Panc1 (cell line): ENCODE measurements at regions not wholly inside any gene's neighbourhood (a gene's known extent, or its start where the extent isn't known, plus 50 kb on each side); places are given as distances from the start of the nearest gene placed in this dataset.

Source experiments
- CTCF ChIP-seq: fragments of 450-650 bp; IDR thresholded peaks from 2 replicates; pipeline ENCODE4 v1.5.1; 2017; ENCODE audit warnings: mild to moderate bottlenecking
- POLR2AphosphoS5 ChIP-seq: IDR thresholded peaks from 2 replicates; pipeline ENCODE4 v1.6.1; 2012; ENCODE audit warnings: mild to moderate bottlenecking, low read depth, low read length, moderate library complexity
- TF ChIP-seq, protein P1 (sequence below), 2 experiments: IDR thresholded peaks; 2 replicates each; pipeline ENCODE4 v1.6.1; 2011 to 2012; ENCODE audit warnings: low read depth in 2 of 2, control low read depth in 1 of 2, low read length in 1 of 2, mild to moderate bottlenecking in 1 of 2, moderate library complexity in 1 of 2; ENCODE audit not compliant: insufficient read depth in 1 of 2

DNA sequence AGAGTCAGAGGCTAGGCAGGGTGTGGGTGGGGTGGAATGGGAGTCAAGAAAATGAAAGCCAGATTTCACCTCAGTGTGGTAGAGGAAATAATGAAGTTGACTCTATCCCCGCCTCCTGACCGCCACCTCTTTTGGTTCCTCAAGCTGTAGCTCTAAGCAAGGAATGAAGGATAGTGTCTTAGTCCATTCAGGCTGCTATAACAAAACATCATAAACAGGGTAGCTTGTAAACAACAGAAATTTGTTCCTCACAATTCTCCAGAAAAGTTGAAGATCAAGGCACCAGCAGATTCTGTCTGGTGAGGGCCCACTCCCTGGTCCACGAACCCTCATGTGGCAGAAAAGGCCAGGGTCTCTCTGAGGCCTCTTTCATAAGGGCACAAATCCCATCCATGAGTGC is 109.1 kb upstream of the AMN1 start:
- TF ChIP-seq CTCF (no peak), POLR2AphosphoS5 (no peak)
- TF ChIP-seq, protein P1, sequence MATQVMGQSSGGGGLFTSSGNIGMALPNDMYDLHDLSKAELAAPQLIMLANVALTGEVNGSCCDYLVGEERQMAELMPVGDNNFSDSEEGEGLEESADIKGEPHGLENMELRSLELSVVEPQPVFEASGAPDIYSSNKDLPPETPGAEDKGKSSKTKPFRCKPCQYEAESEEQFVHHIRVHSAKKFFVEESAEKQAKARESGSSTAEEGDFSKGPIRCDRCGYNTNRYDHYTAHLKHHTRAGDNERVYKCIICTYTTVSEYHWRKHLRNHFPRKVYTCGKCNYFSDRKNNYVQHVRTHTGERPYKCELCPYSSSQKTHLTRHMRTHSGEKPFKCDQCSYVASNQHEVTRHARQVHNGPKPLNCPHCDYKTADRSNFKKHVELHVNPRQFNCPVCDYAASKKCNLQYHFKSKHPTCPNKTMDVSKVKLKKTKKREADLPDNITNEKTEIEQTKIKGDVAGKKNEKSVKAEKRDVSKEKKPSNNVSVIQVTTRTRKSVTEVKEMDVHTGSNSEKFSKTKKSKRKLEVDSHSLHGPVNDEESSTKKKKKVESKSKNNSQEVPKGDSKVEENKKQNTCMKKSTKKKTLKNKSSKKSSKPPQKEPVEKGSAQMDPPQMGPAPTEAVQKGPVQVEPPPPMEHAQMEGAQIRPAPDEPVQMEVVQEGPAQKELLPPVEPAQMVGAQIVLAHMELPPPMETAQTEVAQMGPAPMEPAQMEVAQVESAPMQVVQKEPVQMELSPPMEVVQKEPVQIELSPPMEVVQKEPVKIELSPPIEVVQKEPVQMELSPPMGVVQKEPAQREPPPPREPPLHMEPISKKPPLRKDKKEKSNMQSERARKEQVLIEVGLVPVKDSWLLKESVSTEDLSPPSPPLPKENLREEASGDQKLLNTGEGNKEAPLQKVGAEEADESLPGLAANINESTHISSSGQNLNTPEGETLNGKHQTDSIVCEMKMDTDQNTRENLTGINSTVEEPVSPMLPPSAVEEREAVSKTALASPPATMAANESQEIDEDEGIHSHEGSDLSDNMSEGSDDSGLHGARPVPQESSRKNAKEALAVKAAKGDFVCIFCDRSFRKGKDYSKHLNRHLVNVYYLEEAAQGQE (IDR thresholded peaks at IDR 0.05; ENCODE audit: insufficient read depth in 1 of 2, low read depth in 2 of 2, low read length in 1 of 2) = no peak
